Fibroblast of skin of right biceps (primary cell): ENCODE measurements at regions not wholly inside any gene's neighbourhood (a gene's known extent, or its start where the extent isn't known, plus 50 kb on each side); places are given as distances from the start of the nearest gene placed in this dataset.

Source experiments
- DNase-seq: peaks from one replicate; pipeline ENCODE4 v3.0.0-alpha.2; 2013

- no peak for DNase-seq
Measured at GRCh38 chr20:7178004-7178403, 410.5 kb downstream of the BMP2 start.

DNA sequence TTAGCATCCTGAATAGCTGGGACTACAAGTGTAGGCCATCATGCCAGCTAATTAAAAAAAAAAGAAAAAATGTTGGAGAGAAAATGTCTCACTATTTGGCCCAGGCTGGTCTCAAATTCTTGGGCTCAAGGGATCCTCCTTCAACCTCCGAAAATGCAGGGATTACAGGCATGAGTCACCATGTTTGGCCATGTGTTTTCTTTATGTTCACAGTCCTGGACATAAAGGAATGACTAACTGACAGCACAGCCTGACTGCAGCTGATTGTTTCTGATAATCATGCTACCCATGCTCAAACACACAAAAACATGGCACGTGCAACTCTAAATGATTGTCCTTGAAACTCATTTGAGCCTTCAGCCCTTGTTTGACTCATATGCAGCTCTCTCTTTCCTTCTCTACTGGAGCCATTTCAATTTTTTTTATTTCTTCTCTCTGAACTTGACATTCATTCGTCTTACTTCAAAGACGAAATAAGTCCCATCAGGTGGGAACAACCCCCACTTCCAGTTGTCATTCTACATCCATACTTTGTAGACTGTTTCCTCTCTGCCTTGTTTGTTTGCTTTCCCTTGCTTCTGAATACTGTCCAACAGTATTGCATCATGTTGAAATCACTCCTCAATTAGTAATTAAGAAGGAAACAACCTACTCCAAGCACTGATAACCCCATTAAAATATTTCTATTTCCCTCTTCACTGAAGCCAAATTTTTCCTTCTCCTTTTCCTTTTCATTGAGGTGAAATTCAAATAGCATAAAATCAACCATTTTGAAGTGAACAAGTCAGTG lies 413.0 kb downstream of the BMP2 start:
- DNase-seq, result peak; percentile 73

GRCh38 chr20:7189231-7189630 lies 421.7 kb downstream of the BMP2 start:
- peak; percentile 27 for DNase-seq

DNA sequence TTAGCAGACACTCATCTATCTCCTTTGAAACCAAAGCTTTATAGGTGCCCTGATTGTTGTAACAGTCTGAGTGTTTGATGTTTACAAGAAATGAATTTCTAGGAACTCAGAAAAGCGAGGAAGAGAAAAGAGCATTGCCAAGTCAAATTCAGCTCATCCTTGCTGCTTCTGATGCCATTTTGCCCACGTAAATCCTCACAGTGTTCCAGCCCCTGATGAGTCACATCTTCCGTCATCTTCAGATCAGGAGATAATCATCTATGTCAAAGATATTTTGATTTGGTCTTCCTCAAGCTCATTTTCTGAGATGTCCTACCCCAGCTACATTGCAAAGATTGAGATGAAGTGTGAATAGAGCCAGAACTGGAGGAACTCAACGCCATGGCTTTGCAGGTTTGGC lies 426.2 kb downstream of the BMP2 start:
- peak; percentile 8 for DNase-seq

DNA sequence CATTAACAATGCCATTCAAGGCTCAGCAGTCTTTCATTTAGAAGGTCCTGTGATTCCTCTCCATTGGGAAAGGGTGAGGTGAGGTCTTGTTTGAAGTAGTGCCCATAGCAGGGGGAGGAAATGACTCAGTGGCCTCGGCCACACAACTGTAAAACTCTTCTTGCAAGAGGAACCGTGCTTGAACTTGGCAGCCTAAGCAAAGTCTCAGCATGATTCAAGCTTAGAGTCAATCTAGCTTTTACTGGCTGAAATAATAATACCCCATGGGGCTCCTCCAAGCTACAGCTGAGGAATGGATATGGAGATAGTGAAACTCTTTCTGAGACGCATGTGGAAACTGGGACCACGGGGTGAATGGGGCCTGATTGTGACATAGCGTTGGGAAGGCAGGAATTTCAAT lies 428.2 kb downstream of the BMP2 start:
- peak; percentile 81 for DNase-seq

DNA sequence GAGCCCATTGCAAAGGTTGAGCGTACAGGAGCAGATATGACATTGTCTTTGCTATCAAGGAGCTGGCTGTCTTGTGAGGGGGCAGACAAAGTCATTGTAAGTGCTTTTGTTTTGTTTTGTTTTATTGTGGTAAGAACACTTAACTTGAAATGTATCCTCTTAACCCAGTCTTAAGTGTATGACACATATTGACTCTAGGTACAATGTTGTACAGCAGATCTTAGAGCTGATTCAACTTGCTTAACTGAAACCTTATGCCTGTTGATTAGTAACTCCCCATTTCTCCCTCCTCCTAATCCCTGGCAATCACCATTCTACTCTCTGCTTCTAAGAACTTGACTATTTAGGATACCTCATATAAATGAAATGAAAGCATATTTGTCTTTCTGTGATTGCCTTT lies 429.0 kb downstream of the BMP2 start:
- DNase-seq, result peak; percentile 48

- no peak for DNase-seq
Measured at GRCh38 chr20:7199861-7200260, 432.4 kb downstream of the BMP2 start.

DNA sequence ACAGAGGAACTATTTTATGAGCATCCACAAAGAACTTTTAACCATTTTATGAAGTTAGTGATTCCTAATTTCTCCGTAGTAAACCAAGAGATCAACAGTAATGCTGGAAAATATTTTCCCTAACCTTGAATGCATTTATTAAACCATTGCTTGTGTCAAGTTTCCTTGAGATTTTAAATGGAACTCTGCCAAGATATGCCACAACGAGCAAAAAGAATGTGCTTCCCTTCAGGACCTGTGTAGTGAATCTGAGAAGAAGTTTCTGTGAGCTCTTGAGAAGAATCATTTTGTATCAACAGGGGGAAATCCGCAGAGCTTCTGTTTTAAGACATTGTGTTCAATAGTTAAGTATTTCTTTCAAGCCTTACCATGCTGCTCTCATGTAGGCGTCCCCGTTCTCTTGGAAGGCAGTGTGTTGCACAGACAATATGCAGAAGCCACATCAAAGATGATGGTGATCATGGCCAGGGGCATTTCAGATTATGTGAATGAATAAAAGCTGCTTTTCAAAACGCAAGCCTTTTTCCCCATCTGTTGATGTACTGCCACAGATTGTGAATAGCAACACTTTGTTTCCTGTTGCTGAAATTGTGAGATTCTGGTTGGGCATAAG lies 439.8 kb downstream of the BMP2 start:
- peak; percentile 46 for DNase-seq

DNA sequence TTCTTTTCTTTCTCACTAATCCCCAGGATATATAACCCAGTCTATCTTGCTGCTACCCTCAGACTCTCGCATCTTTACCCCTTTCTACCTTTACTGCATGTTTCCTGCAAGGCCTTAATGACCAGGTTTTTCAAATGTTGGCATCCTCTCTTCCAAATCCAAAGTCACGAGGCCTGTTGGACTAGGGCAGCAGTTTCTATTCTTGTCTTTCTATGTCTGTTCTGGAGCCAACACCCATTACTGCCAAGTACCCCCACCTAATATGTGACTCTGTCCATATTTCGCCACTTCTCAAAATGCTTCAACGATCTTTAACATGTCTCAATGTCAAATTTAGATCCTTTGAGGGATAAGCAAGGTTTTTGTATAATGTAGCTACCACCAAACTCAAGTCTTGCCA lies 443.4 kb downstream of the BMP2 start:
- DNase-seq, result no peak

DNA sequence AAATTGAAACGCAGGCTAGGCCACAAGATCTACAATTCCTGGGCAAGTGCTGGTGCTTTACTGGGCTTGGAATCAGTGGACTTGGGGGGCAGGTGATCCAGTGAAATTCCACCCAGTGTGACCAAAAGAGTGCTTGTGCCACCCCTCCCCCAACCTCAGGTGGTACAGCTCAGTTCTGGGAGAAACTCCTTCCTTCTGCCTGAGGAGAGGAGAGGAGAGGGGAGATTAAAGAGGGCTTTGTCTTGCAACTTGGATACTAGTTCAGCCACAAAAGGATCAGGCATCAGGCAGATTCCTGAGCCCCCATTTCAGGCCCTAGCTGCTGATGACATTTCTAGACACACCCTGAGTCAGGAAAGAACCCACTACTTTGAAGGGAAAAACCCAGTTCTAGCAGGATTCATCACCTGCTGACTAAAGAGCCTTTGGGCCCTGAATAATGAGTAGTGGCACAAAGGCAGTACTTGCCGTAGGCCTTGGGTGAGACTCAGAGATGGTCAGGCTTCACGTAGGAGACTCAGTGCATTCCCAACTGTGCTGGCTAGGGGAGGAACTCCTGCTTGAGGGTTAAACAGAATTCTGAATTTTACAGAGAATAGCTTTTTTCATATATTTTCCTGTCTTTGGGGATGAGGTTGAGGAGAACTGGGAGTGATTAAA lies 446.7 kb downstream of the BMP2 start:
- DNase-seq, result no peak

- DNase-seq, result no peak
Measured at GRCh38 chr20:7217606-7218005, 450.1 kb downstream of the BMP2 start.

- no peak for DNase-seq
Measured at GRCh38 chr20:7220755-7221154, 453.3 kb downstream of the BMP2 start.

DNA sequence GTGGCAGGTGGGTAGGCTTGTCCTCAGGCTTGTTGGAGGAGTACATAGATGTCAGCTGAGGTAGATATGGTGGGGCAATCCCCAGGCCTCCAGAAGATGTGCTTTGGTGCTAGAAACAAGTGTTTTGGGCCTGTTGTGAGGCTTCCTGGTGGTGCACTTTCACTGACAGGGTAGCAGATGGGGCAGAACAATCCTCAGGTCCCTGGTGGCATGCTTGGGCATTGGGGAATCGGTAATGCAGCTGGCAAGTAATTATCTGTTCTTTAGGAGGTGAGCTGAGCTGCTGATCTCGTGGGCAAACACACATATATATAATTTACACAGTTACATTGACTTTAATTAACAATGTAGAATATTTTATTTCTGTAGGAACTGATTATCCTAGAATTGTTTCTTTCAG lies 458.7 kb downstream of the BMP2 start:
- DNase-seq, result no peak

- DNase-seq, result no peak
Measured at GRCh38 chr20:7231303-7231702, 463.8 kb downstream of the BMP2 start.

GRCh38 chr20:7232796-7233195 lies 465.3 kb downstream of the BMP2 start:
- DNase-seq, result no peak

- DNase-seq, result peak; percentile 34
Measured at GRCh38 chr20:7237251-7237650, 469.8 kb downstream of the BMP2 start.

DNA sequence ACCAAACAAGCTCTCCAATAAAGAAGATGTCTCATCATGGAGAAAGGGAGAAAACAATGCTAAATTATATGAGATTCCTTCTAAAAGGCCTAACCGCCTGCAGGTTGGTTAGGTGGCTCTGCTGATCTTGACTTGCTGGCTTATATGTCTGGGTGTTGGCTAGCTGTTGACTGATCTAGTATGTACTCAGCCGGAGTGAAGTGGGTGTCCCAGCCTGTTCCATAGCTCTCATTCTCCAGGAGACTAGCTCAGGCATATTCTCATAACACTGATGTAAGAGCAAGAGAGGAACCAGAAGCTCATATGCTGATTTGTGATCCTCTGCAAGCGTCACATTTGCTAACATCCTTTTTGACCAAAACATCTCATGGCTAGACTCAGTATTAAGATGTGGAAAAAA lies 473.0 kb downstream of the BMP2 start:
- no peak for DNase-seq

DNA sequence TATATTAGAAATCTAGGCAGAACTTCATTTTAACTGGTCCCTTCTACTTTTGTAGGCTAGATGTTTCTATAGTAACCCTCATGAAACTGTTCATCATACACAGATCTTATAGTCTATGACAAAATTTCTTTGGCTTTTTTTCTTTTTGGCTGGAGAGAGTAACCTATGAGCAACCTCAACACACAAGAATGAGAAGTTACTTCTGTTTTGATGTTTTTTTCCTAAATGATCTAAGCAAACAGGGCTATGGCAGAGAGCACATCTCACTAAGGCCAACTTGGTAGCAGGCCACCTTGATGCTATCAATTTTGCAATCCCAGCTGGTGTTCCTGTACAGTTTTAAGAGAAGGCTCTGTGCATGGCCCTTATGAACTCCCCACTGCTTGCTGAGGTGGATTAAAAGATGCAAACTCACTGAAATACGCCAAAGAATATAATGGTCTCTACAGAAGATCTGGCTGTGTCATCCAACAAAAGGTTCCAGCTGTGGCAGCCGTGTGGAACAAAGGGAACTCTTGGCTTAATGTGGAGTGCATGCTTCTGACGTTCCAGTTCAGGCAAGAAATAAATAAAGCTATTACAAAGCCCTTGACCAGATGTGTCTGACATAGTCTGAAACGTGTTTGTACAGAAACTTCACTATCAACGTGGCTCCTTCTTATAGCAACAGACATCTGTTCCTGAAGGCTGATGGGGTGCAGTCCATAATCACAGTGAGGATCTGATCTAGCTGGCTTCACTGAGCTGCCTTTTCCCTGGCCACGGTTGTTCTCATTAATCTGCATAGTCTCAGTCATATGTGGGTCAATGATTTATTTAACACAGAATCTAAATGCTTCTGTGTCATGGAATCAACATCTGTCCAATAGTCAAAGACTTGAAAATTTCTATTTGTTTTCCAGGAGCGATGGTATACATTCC lies 481.1 kb downstream of the BMP2 start:
- no peak for DNase-seq

- no peak for DNase-seq
Measured at GRCh38 chr20:7250337-7250736, 482.9 kb downstream of the BMP2 start.

- no peak for DNase-seq
Measured at GRCh38 chr20:7257099-7257498, 489.6 kb downstream of the BMP2 start.

- no peak for DNase-seq
Measured at GRCh38 chr20:7257692-7258466, 490.4 kb downstream of the BMP2 start.

- no peak for DNase-seq
Measured at GRCh38 chr20:7262803-7263202, 495.3 kb downstream of the BMP2 start.
